ENCODE measurements at regions not wholly inside any gene's neighbourhood (a gene's known extent, or its start where the extent isn't known, plus 50 kb on each side); places are given as distances from the start of the nearest gene placed in this dataset.

DNA sequence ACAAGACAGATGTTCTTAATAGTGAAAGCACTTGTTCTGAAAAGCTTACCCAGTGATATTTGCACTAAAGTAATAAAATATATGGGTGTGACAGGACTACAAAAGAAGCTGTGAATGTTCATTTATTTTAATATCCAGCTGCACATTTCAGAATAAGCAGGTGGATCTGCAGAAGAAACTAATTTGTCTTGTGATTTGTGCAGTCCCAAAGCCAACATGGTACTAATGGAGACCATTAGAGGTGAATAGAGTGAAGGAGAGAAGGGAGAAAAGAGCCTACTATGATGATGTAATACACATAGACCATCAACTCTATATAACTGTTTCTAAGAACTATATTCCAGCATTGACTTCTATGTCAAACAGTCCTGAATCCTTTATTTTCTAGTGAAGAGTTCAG lies 362.8 kb downstream of the ISL1 start:
- DNase-seq (ENCODE audit: low spot score) (no peak), ATAC-seq (ENCODE audit: low read depth) (no peak)
- no peaks in the 10 kb centered on the region for H3K4me1 ChIP-seq (ENCODE audit: insufficient read depth, poor library complexity, severe bottlenecking)
- TF ChIP-seq, protein P1, sequence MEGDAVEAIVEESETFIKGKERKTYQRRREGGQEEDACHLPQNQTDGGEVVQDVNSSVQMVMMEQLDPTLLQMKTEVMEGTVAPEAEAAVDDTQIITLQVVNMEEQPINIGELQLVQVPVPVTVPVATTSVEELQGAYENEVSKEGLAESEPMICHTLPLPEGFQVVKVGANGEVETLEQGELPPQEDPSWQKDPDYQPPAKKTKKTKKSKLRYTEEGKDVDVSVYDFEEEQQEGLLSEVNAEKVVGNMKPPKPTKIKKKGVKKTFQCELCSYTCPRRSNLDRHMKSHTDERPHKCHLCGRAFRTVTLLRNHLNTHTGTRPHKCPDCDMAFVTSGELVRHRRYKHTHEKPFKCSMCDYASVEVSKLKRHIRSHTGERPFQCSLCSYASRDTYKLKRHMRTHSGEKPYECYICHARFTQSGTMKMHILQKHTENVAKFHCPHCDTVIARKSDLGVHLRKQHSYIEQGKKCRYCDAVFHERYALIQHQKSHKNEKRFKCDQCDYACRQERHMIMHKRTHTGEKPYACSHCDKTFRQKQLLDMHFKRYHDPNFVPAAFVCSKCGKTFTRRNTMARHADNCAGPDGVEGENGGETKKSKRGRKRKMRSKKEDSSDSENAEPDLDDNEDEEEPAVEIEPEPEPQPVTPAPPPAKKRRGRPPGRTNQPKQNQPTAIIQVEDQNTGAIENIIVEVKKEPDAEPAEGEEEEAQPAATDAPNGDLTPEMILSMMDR (IDR thresholded peaks at IDR 0.05; ENCODE audit: poor library complexity, severe bottlenecking): no peak
- H3K27ac ChIP-seq (ENCODE audit: poor library complexity, severe bottlenecking): no peak overlapping the region
- H3K9me3 ChIP-seq (ENCODE audit: severe bottlenecking): no peaks in the 10 kb centered on the region
- no peak overlapping the region for H3K4me3 ChIP-seq (ENCODE audit: severe bottlenecking)
- H3K36me3 ChIP-seq (ENCODE audit: low read depth): no peaks in the 10 kb centered on the region
- no peaks in the 10 kb centered on the region for H3K27me3 ChIP-seq (ENCODE audit: insufficient read depth, poor library complexity, severe bottlenecking)

DNA sequence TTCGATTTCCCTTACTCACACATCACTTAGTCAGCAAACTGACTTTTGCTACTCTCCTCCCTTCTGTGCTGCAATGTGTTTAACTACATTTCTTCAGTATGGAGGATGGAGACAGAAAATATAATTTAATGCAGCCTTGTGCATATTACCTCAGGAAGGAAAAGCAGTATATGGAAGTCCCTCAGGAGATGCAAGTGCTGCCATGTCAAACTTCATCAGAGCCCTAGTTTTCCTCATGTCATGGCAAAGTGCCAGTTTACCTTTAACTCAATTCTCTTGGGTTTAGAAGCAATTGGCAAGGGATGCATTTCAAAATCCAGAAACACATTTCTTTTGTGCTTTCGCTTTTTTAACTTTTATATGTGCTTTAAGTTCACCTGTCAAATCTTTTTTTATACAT lies 365.4 kb downstream of the ISL1 start:
- TF ChIP-seq, protein P1 (IDR thresholded peaks at IDR 0.05; ENCODE audit: poor library complexity, severe bottlenecking): no peak
- ATAC-seq (ENCODE audit: low read depth): no peak
- H3K9me3 ChIP-seq (ENCODE audit: severe bottlenecking): no peaks in the 10 kb centered on the region
- no peak overlapping the region for H3K4me3 ChIP-seq (ENCODE audit: severe bottlenecking)
- no peaks in the 10 kb centered on the region for H3K4me1 ChIP-seq (ENCODE audit: insufficient read depth, poor library complexity, severe bottlenecking)
- DNase-seq (ENCODE audit: low spot score): no peak
- H3K27ac ChIP-seq (ENCODE audit: poor library complexity, severe bottlenecking): no peak overlapping the region
- H3K27me3 ChIP-seq (ENCODE audit: insufficient read depth, poor library complexity, severe bottlenecking): no peaks in the 10 kb centered on the region
- no peaks in the 10 kb centered on the region for H3K36me3 ChIP-seq (ENCODE audit: low read depth)

Data from RWPE2 (cell line).